Stimulated activated CD8-positive, alpha-beta memory T cell treated with anti-CD3 and anti-CD28 coated beads, Interleukin-4, amount 100 ng/mL, for 24 hours (primary cell): ENCODE measurements at regions not wholly inside any gene's neighbourhood (a gene's known extent, or its start where the extent isn't known, plus 50 kb on each side); places are given as distances from the start of the nearest gene placed in this dataset.
A peak's percentile ranks its signal among the peaks of the same experiment; 100 is the strongest.
"Not testable (repeated sequence)": the region's sequence is repeated elsewhere in the genome, so short reads cannot be mapped to it uniquely, and the experiment has no call there.

Experiments used
- DNase-seq: peaks from one replicate; pipeline ENCODE4 v3.0.0-alpha.2; 2020; ENCODE audit warnings: low read depth

DNA sequence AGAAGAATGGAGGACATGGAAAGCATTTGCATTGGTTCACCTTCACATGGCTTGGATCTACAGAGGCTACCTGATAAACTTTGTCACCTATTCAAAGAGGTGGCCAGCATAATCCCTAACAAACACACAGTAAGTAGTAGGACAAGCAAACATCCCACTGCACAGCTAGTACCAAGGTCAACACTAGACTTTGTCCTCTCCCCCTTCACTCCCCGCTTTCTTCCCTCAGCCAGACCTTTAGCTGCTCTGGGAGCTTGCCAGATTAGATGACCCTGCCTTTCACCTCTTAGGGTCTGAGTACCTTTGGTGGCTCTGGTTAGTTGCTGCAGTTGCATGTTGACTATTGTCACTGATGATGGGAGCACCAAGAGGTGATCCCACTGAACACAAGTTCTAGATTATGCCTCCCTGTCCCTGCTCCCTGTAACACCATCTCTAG is 211.3 kb downstream of the CCDC74A start:
- not testable (repeated sequence) for DNase-seq

DNA sequence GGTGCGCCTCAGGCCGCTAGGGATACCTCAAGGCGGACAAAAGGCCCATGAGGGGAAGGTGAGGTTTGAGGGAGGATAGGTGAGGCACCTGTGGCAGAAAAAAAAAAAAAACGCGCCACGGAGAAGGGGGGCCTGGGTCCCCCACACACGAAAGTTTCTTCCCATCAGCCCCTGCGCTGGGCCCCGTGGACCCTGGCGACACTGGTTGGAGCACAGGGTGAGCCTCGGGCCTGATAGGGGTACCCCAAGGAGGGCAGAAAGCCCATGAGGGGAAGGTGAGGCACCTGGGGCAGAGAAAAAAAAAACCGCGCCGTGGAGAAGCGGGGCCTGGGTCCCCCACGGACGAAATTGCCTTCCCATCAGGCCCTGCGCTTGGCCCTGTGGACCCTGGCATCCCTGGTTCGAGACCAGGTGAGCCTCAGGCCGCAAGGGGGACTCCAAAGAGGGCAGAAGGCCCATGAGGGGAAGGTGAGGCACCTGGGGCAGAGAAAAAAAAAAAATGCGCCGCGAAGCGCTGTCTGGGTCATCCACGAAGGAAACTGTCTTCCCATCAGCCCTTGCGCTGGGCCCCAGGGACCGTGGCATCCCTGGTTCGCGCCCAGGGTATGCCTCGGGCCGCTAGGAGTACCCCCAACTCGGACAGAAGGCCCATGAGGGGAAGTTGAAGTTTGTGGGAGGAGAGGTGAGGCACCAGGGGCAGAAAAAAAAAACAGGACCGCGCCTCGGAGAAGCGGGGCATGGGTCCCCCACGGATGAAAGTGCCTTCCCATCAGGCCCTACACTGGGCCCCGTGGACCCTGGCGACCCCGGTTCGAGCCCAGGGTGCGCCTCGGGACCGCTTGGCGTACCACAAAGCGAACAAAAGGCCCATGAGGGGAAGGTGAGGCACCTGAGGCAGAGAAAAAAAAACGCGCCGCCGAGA is 226.2 kb downstream of the CCDC74A start:
- no peak for DNase-seq

DNA sequence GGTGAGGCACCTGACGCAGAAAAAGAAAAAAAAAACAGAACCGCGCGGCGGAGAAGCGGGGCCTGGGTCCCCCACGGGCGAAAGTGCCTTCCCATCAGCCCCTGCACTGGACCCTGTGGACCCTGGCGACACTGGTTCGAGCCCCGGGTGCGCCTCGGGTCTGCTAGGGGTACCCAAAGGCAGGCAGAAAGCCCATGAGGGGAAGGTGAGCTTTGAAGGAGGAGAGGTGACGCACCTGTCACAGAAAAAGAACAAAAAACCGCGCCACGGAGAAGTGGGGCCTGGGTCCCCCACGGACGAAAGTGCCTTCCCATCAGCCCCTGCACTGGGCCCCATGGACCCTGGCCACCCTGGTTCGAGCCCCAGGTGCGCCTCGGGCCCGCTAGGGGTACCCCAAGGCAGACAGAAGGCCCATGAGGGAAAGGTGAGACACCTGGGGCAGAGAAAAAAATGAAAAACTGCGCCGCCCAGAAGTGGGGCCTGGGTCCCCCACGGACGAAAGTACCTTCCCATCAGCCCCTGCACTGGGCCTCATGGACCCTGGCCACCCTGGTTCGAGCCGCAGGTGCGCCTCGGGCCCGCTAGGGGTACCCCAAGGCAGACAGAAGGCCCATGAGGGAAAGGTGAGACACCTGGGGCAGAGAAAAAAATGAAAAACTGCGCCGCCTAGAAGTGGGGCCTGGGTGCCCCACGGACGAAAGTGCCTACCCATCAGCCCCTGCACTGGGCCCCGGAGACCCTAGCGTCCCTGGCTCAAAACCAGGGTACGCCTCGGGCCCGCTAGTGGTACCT is 227.4 kb downstream of the CCDC74A start:
- DNase-seq: no peak

DNA sequence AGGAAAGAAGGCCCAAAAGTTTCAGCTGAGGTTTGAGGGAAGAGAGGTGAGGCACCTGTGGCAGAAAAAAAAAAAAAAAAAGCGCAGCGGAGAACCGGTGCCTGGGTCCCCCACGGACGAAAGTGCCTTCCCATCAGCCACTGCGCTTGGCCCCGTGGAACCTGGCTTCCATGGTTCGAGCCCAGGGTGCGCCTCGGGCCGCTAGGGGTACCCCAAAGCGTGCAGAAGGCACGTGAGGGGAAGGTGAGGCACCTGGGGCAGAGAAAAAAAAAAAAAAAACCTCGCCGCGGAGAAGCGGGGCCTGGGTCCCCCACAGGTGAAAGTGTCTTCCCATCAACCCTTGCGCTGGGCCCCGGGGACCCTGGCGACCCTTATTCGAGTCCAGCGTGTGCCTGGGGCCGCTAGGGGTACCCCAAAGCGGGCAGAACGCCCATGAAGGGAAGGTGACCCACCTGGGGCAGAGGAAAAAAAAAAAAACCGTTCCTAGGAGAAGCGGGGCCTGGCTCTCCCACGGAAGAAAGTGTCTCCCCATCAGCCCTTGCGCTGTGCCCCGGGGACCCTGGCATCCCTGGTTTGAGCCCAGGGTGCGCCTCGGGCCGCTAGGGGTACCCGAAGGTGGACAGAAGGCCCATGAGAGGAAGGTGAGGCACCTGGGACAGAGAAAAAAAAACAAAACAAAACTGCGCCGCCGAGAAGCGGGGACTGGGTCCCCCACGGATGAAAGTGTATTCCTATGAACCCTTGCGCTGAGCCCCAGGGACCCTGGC is 228.6 kb downstream of the CCDC74A start:
- no peak for DNase-seq

GRCh38 chr2:131758941-131759340 is 231.3 kb downstream of the CCDC74A start:
- DNase-seq: not testable (repeated sequence)

GRCh38 chr2:131774955-131775555 is 247.4 kb downstream of the CCDC74A start:
- not testable (repeated sequence) for DNase-seq

DNA sequence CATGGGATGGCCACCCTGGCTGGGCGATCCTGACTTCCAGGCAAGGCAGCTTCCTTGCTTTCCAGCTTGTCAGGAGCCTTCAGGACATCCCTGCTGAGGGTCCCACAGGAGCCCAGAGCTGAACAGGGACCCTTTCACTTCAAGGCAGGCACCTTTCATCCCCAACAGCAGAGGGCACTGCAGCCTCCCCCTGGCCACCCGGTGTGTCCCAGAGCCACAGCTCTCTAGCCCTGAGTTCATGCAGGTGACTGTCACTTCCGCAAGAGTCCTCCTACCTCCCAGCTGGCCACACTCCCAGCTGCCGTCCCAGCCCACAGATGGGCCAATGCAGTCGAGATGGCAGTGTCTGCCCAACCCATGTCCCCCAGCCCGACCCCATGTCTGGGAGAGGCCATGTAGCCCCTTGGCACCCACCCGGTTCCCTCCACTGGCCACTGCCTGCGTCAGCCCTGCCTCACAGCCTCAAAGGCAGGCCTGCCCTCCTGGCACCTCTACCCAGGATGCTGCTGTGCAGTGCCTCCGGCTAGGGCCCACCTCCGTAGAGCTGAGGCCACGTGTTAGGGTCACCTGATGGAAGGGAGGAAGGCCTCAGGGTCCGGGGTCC is 248.3 kb downstream of the CCDC74A start:
- DNase-seq: not testable (repeated sequence)

DNA sequence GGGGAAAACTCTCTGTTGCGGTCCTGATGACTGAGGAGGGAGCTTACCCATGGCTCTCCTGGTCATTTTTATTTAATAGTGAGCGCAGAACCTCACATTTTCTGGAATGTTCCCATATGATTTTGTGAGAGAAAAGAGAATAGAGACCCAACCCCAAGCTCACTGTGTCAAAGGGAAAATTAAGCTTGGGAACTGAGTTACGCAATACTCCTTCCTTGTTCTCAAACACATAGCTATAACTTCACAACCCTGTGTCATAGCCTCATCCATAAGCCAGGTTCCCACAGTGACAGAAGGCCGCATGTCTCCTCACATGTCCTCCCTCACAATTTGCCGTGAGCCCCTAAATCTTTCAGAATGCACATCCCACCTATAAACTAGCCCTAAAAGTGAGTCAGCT is 252.8 kb downstream of the CCDC74A start:
- DNase-seq: not testable (repeated sequence)

GRCh38 chr2:131801210-131801744 is 273.6 kb downstream of the CCDC74A start:
- DNase-seq: no peak

GRCh38 chr2:131801745-131802350 is 274.2 kb downstream of the CCDC74A start:
- peak; percentile 68 for DNase-seq

GRCh38 chr2:131802351-131802836 is 274.7 kb downstream of the CCDC74A start:
- peak; percentile 42 for DNase-seq

DNA sequence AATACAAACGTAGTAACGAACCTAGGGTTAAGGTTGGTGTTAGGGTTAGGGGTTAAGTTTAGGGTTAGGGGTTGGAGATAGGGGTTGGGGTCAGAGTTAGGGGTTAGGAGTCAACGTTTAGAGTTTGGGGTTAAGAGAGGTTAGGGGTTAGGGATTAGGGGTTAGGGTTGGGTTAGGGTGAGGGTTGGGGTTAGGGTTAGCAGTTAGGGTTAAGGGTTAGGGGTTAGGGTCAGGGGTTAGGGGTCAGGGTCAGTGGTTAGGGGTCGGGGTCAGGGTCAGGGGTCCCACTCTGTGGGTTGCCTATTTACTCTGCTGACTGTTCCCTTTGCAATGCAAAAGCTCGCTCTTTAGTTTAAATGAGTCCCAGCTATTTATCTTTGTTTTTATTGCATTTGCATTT is 275.5 kb downstream of the CCDC74A start:
- DNase-seq: not testable (repeated sequence)

- DNase-seq: not testable (repeated sequence)
Observed at GRCh38 chr2:131812605-131813004, 284.9 kb downstream of the CCDC74A start.

GRCh38 chr2:131813378-131813777 is 285.7 kb downstream of the CCDC74A start:
- not testable (repeated sequence) for DNase-seq

- not testable (repeated sequence) for DNase-seq
Observed at GRCh38 chr2:131818267-131818973, 290.7 kb downstream of the CCDC74A start.

DNA sequence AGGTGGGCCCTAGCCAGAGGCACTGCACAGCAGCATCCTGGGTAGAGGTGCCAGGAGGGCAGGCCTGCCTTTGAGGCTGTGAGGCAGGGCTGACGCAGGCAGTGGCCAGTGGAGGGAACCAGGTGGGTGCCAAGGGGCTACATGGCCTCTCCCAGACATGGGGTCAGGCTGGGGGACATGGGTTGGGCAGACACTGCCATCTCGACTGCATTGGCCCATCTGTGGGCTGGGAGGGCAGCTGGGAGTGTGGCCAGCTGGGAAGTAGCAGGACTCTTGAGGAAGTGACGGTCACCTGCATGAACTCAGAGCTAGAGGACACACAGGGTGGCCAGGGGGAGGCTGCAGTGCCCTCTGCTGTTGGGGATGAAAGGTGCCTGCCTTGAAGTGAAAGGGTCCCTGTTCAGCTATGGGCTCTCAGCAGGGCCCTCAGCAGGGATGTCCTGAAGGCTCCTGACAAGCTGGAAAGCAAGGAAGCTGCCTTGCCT is 294.6 kb downstream of the CCDC74A start:
- DNase-seq: not testable (repeated sequence)

GRCh38 chr2:131823058-131823457 is 295.4 kb downstream of the CCDC74A start:
- not testable (repeated sequence) for DNase-seq

DNA sequence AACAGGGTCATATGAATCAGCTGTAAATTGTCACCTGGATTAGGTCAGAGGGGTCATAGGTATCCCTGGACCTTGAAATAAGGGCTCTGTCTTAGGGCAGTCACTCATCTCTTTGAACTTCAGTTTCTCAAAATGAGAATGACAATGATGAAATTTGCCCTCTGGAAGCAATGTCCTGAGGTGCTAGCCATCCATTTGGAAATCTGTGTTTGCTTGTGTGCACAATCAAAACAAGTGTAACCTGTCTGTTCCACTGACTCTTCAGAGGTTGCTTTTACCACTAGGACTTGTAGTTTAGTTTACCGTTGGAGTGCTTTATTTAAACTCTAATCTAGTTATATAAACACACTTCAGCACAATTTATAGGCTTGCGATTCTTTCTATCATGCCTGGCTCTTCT is 297.3 kb downstream of the CCDC74A start:
- DNase-seq: not testable (repeated sequence)

GRCh38 chr2:131827481-131828163 is 299.9 kb downstream of the CCDC74A start:
- DNase-seq: no peak
